Epidermal melanocyte (primary cell): ENCODE measurements at regions not wholly inside any gene's neighbourhood (a gene's known extent, or its start where the extent isn't known, plus 50 kb on each side); places are given as distances from the start of the nearest gene placed in this dataset.
"Not testable (repeated sequence)": the region's sequence is repeated elsewhere in the genome, so short reads cannot be mapped to it uniquely, and the experiment has no call there.

ENCODE experiments used
- DNase-seq: peaks from one replicate; pipeline ENCODE4 v3.0.0; 2011; ENCODE audit warnings: low spot score; ENCODE audit not compliant: insufficient read length

GRCh38 chr10:119996944-119997343 is 104.4 kb downstream of the SEC23IP start:
- DNase-seq = no peak

GRCh38 chr10:119997429-119997828 is 104.9 kb downstream of the SEC23IP start:
- no peak for DNase-seq

- no peak for DNase-seq
These were observed 110.3 kb downstream of the SEC23IP start for GRCh38 chr10:120002785-120003184.

- DNase-seq = no peak
These were observed 113.0 kb downstream of the SEC23IP start for GRCh38 chr10:120005207-120006201.

- no peak for DNase-seq
These were observed 114.7 kb downstream of the SEC23IP start for GRCh38 chr10:120007261-120007660.

GRCh38 chr10:120011359-120012130 is 119.0 kb downstream of the SEC23IP start:
- DNase-seq = no peak

GRCh38 chr10:120012131-120012400 is 119.5 kb downstream of the SEC23IP start:
- no peak for DNase-seq

- no peak for DNase-seq
These were observed 120.0 kb downstream of the SEC23IP start for GRCh38 chr10:120012566-120012965.

GRCh38 chr10:120014031-120014430 is 121.5 kb downstream of the SEC23IP start:
- no peak for DNase-seq

- DNase-seq = no peak
These were observed 122.5 kb downstream of the SEC23IP start for GRCh38 chr10:120015064-120015463.

- no peak for DNase-seq
These were observed 124.4 kb downstream of the SEC23IP start for GRCh38 chr10:120016906-120017305.

GRCh38 chr10:120017733-120018417 is 125.3 kb downstream of the SEC23IP start:
- DNase-seq = no peak

GRCh38 chr10:120018695-120019094 is 126.2 kb downstream of the SEC23IP start:
- DNase-seq = no peak

- DNase-seq = no peak
These were observed 127.0 kb downstream of the SEC23IP start for GRCh38 chr10:120019568-120019967.

- no peak for DNase-seq
These were observed 129.8 kb downstream of the SEC23IP start for GRCh38 chr10:120022357-120022756.

- DNase-seq = no peak
These were observed 141.7 kb downstream of the SEC23IP start for GRCh38 chr10:120034236-120034635.

GRCh38 chr10:120039046-120039445 is 146.5 kb downstream of the SEC23IP start:
- no peak for DNase-seq

- no peak for DNase-seq
These were observed 147.3 kb downstream of the SEC23IP start for GRCh38 chr10:120039826-120040225.

GRCh38 chr10:120041807-120042559 is 149.5 kb downstream of the SEC23IP start:
- no peak for DNase-seq

- DNase-seq = no peak
These were observed 150.2 kb downstream of the SEC23IP start for GRCh38 chr10:120042705-120043104.

GRCh38 chr10:120047373-120047772 is 154.8 kb downstream of the SEC23IP start:
- not testable (repeated sequence) for DNase-seq
